Chondrocyte (in vitro differentiated cells): ENCODE measurements at regions not wholly inside any gene's neighbourhood (a gene's known extent, or its start where the extent isn't known, plus 50 kb on each side); places are given as distances from the start of the nearest gene placed in this dataset.

Source experiments
- DNase-seq: peaks from one replicate; pipeline ENCODE4 v3.0.0; 2021; ENCODE audit warnings: mixed read lengths, low spot score
- H3K27ac Mint-ChIP-seq: one replicate; pipeline ENCODE4 v1.8.0; 2021; ENCODE audit warnings: mild to moderate bottlenecking, moderate library complexity, mixed read lengths; ENCODE audit not compliant: unreplicated experiment
- H3K27me3 Mint-ChIP-seq: 2 replicates; pipeline ENCODE4 v1.8.0; 2021; ENCODE audit warnings: low read depth, mixed read lengths
- H3K36me3 Mint-ChIP-seq: 2 replicates; pipeline ENCODE4 v1.8.0; 2021; ENCODE audit warnings: low read depth, mixed read lengths
- H3K4me1 Mint-ChIP-seq: 2 replicates; pipeline ENCODE4 v1.8.0; 2021; ENCODE audit warnings: low read depth, mild to moderate bottlenecking, mixed read lengths
- H3K4me3 Mint-ChIP-seq: one replicate; pipeline ENCODE4 v1.8.0; 2021; ENCODE audit warnings: mild to moderate bottlenecking, moderate library complexity, mixed read lengths; ENCODE audit not compliant: unreplicated experiment
- H3K9me3 Mint-ChIP-seq: 2 replicates; pipeline ENCODE4 v1.8.0; 2021; ENCODE audit warnings: low read depth, mixed read lengths
- TF ChIP-seq, protein P1 (sequence below): fragments of 200-600 bp; sonication (generic); IDR thresholded peaks from 2 replicates; pipeline ENCODE4 v1.5.0; 2021; ENCODE audit warnings: antibody characterized with exemption, mild to moderate bottlenecking, moderate library complexity

DNA sequence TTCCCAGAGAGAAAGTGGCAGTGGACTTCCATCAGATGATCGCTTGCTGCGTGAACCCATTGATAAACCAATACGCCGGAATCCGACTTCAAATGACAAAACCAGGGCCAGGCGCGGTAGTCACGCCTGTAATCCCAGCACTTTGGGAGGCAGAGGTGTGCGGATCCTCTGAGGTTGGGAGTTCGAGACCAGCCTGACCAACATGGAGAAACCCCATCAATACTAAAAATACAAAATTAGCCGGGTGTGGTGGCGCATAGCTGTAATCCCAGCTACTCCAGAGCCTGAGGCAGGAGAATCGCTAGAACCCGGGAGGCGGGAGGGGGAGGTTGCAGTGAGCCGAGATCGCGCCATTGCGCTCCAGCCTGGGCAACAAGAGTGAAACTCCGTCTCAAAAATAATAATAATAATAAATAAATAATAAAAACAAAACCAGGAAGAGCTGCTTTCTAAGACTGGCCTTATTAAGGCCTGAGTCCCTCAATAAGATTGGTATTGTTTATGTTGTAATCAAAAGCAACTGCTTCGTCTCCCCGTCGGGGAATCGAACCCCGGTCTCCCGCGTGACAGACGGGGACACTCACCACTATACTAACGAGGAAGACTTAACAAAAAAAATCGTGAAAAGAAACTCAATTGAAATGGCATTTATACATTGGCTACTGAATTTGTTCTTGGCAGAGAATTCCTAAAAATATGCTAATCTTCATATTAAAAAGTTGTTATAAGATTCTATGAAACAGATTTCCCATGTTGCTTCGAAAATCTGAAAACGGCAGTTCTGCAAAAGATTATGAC, 110.2 kb upstream of the ZNF184 start:
- TF ChIP-seq, protein P1, sequence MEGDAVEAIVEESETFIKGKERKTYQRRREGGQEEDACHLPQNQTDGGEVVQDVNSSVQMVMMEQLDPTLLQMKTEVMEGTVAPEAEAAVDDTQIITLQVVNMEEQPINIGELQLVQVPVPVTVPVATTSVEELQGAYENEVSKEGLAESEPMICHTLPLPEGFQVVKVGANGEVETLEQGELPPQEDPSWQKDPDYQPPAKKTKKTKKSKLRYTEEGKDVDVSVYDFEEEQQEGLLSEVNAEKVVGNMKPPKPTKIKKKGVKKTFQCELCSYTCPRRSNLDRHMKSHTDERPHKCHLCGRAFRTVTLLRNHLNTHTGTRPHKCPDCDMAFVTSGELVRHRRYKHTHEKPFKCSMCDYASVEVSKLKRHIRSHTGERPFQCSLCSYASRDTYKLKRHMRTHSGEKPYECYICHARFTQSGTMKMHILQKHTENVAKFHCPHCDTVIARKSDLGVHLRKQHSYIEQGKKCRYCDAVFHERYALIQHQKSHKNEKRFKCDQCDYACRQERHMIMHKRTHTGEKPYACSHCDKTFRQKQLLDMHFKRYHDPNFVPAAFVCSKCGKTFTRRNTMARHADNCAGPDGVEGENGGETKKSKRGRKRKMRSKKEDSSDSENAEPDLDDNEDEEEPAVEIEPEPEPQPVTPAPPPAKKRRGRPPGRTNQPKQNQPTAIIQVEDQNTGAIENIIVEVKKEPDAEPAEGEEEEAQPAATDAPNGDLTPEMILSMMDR = no peak
- Mint-ChIP-seq H3K27me3 (peaks cover 33% of the 10 kb centered on the region), H3K27ac (no peak overlapping the region), H3K4me3 (no peak overlapping the region), H3K36me3 (no peaks in the 10 kb centered on the region), H3K9me3 (no peaks in the 10 kb centered on the region), H3K4me1 (peaks cover 7% of the 10 kb centered on the region)
- DNase-seq = no peak

- no peak overlapping the region for H3K4me3 Mint-ChIP-seq
- DNase-seq = no peak
- H3K36me3 Mint-ChIP-seq = no peaks in the 10 kb centered on the region
- H3K4me1 Mint-ChIP-seq = peaks cover 7% of the 10 kb centered on the region
- no peaks in the 10 kb centered on the region for H3K9me3 Mint-ChIP-seq
- TF ChIP-seq, protein P1 = no peak
- H3K27ac Mint-ChIP-seq = no peak overlapping the region
- H3K27me3 Mint-ChIP-seq = peaks cover 24% of the 10 kb centered on the region
Observed at GRCh38 chr6:27579973-27580372, 107.1 kb upstream of the ZNF184 start.

DNA sequence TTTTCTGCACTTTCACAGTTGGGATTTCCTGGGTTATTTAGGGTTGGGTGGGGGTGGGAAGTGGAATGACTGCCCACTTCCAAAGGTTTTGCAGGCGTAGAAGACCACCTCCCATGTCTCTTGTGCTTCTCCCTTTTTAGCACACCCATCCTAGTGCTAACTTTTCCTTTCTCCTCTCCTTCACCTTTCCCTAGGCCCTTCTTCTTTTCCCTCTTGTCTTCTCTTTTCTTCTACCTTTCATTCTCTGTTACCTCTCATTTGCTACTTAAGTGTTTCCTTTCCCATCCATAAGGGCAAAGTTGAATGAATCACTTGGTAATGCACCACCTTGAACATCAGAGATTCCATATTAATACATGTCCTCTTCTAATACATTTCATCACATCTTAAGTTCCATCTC, 105.0 kb upstream of the ZNF184 start:
- no peak overlapping the region for H3K4me3 Mint-ChIP-seq
- H3K36me3 Mint-ChIP-seq = no peaks in the 10 kb centered on the region
- H3K4me1 Mint-ChIP-seq = no peaks in the 10 kb centered on the region
- H3K27ac Mint-ChIP-seq = no peak overlapping the region
- no peak for DNase-seq
- H3K27me3 Mint-ChIP-seq = peaks cover 23% of the 10 kb centered on the region
- TF ChIP-seq, protein P1 = no peak
- no peaks in the 10 kb centered on the region for H3K9me3 Mint-ChIP-seq

DNA sequence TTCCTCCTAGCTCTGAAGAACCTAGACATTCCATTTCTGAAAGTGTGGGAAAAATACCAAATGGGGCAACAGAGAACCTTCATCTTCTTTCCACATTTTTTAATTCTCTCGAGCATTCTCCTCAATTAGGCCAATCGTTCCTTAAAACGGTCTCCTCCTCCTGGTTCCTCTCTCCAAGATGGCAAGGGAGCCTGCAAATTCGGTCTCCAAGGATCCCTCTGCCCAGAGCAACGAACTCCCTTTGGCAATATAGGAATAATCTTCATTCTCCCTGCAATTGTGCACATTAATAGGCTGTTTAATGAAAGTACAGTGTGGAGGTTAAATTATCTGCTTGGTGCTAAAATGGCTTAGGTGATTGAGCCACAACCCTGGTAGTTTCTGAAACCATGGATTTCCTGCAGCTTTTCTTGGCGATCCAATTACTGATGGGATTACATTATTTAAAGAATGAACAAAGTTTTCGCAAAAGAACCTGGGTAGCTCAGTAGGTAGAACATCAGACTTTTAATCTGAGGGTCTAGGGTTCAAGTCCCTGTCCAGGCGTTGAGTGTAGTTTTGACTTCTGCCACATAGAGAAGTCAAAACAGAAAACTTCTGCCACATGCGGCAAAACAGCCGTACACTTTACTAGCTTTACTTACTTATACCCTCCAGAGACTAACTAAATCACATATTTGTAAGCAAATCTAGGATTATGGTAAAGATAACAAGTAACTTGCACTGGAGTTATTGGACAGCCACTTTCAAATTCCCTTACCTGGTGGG, 102.9 kb upstream of the ZNF184 start:
- H3K4me3 Mint-ChIP-seq = no peak overlapping the region
- no peaks in the 10 kb centered on the region for H3K9me3 Mint-ChIP-seq
- no peak for DNase-seq
- TF ChIP-seq, protein P1 = no peak
- H3K4me1 Mint-ChIP-seq = no peaks in the 10 kb centered on the region
- H3K27me3 Mint-ChIP-seq = peaks cover 26% of the 10 kb centered on the region
- no peak overlapping the region for H3K27ac Mint-ChIP-seq
- no peaks in the 10 kb centered on the region for H3K36me3 Mint-ChIP-seq

GRCh38 chr6:27568226-27568897, 95.5 kb upstream of the ZNF184 start:
- H3K27ac Mint-ChIP-seq = no peak overlapping the region

More at GRCh38 chr6:27568226-27568897, 95.5 kb upstream of the ZNF184 start:
- DNase-seq = no peak
- Mint-ChIP-seq H3K4me1 (peaks cover 6% of the 10 kb centered on the region), H3K36me3 (no peaks in the 10 kb centered on the region), H3K4me3 (no peak overlapping the region), H3K9me3 (no peaks in the 10 kb centered on the region), H3K27me3 (peaks cover 52% of the 10 kb centered on the region)
- TF ChIP-seq, protein P1 = no peak
